NCI-H345 treated with DMSO at 0.1 percent for 48 hours (cell line): ENCODE measurements at regions not wholly inside any gene's neighbourhood (a gene's known extent, or its start where the extent isn't known, plus 50 kb on each side); places are given as distances from the start of the nearest gene placed in this dataset.
"Not testable (repeated sequence)": the region's sequence is repeated elsewhere in the genome, so short reads cannot be mapped to it uniquely, and the experiment has no call there.

Source experiments
- DNase-seq: peaks from one replicate; lab custom pipeline; 2025; ENCODE audit not compliant: unreplicated experiment; lab: John Stamatoyannopoulos, UW

DNA sequence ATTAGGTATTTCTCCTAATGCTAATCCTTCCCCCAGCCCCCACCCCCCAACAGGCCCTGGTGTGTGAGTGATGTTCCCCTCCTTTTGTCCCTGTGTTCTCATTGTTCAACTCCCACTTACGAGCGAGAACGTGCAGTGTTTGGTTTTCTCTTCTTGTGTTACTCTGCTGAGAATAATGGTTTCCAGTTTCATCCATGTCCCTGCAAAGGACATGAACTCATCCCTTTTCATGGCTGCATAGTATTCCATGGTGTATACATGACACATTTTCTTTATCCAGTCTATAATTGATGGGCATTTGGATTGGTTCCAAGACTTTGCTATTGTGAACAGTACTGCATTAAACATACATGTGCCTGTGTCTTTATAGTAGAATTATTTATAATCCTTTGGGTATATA is 138.9 kb upstream of the TMEM229A start:
- DNase-seq = not testable (repeated sequence)

DNA sequence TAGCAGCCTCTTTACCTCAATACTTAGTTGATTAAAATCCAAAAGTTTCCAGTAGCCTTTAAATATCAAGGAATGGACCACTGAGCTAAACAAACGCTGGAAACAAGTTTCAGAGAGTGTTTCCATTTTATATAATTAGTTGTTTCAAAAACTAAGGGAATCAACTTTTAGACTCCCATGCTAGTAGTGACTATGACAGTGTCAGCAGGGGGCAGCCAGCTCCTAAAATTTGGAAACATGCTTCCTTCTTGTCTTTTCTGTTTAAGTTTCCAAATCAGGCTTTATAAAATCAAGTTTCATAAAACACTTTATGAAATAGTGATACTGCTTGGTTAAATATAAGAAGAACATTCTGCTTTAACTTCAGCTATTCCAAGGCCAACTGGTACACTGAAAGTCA is 138.2 kb upstream of the TMEM229A start:
- DNase-seq = no peak

DNA sequence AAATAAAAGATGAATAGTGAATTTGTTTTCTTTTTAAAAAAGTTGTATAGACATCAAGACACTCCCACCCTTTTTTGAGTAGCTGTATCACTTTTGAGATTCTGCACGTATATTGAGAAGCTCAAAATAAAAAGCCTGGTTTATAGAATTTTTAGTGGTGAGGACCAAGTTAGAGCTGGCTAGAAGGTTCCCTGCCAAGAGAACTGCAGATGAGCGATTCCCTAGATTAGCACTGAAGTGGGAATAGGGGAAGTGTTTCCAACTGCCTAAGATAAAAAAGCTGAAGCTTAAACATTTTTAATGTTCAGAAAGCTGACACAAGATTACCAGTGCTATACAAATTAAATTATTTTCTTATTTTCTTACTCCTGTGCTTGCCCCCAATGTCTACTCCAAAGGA is 135.7 kb upstream of the TMEM229A start:
- no peak for DNase-seq

DNA sequence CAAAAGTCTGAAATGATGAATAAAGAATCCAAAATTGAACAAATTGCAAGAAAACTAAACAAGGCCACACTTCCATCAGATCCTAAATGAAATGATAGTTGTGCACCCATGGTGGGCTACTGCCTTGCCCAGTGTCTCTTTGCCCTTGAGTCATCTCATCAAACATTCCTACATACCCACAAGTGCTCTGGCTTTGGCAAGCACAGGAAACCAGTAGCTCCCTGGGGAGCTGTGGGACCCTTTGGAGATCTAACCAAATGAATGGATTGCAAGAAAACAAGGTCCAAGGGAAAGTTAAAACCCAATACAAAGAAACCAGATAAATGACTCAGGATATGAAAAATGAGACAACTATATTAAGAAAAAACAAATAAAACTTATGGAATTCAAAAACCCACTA is 129.8 kb upstream of the TMEM229A start:
- DNase-seq = no peak

DNA sequence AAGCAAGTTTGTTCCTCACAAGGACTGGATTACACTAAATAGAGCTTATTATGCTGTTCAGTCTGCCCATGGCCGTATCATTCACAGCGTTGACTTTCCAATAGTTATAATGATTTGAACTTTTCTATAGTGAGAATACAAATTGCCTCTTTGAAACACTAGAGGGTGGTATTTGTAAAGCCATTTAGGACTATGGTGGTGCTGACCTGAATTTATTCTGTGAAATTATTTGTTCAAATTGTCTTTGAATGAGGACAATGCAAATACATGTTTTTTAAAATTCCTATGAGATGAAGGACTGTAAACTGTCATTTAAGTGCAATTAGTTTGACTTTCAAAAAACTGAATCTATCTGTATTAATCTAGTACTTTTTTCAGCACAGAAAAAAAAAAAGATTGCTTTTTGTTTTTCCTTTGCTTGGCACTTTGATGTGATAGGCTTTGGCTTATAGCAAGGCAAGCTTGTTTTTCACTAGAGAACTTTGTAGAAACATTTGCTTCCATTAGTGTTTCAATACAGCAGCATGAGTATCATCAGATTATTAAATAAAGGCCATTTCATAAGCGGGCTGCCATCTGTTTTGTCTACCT is 122.7 kb upstream of the TMEM229A start:
- peak; percentile 49 for DNase-seq

DNA sequence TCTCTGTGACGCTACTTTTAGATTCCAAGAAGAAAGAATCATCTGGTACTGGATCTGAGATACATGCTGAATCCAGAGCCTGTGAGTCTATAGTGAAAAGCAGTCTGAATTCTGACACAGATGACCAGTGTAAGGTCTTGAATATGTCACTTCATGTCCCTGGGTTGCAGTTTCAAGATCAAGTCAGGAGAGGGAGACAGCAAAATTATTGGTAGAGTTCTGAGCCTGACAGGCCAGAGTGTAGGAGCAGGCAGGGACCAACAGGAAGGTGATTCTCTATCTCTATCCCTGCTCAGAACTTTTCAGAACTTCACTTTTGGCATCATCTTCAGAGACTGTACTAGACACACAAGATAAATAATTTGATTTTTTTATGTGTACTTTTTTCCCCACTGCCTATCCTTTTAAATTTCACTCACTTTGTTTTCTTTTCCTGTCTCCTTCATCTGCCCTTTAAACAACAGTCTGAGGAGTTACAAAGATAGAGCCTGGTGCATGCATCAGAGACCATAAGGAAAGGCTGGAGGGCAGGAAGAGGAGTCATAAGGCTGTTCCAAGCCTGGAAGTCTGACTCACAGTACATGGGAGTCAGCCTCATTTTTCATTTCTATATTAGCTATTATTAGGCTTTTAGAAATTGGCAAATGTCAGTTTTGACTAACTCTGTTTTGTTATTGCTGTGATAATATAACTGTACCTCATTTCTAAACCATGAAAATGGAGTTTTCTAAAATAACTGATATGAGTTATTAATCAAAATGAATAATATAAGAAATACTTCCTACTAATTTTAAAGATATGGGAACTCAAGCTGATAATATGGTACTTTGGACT is 120.2 kb upstream of the TMEM229A start:
- DNase-seq = peak; percentile 8

DNA sequence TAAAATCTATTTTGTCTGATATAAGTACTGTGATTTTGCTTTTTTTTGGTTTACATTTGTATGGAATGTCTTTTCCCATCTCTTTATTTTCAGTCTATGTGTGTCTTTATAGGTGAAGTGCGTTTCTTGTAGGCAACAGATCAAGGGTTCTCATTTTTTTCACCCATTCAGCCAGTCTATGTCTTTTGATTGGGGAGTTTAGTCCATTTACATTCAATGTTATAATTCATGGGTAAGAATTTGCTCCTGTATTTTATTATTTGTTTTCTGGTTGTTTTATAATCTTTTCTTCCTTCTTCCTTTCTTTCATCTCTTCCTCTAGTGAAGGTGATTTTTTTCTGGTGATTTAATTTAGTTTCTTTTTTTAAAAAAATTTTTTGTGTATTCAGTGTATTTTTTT is 104.8 kb upstream of the TMEM229A start:
- DNase-seq = no peak

DNA sequence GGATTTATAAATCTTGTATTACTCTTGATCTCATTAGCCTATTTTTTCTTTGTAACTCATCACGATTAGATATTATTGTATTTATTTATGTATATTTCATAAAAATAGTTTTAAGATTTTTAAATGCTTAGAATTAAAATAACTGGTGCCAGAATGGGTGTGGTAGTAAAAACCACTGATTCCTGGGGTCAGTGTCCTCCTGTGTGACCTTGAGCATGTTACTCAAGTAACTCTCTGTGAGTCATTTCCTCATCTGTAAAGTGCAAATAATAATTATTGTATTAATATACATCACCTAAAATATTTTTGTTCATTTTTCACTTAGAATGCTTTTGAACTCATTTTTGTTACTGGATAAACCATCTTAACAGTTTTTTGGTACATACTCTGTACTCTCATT is 91.3 kb upstream of the TMEM229A start:
- DNase-seq = no peak

DNA sequence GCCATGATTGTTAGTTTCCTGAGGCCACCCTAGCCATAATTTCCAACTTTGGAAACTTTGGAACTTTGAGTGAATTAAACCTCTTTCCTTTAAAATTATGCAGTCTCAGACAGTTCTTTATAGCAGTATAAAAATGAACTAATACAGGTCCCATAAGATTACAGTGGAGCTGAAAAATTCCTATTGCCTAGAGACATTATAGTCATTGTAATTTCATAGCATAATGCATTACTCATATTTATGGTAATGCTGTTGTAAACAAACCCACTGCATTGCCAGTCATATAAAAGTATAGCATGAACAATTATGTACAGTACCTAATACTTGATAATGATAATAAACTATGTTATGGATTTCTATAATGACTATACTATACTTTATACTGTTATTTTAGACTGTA is 88.0 kb upstream of the TMEM229A start:
- no peak for DNase-seq

DNA sequence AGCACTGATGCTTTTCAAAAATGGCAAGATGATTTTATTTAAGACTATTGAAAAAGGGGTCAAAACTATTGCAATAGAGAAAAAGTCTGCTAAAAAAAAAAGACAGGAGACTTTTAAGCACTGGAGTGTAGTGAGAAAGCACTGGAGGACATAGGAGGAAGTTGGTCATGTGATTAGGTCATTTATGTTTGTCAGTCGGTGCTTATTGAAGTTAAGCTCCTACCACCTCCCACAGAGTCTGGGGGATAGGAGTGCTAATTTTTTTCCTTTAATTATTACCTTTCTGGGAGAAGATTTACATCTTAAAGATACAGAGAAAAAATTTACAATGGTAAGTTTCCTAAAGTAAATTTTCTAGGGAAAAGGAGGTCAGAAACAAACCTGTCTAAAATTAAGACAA is 80.2 kb upstream of the TMEM229A start:
- DNase-seq = no peak

DNA sequence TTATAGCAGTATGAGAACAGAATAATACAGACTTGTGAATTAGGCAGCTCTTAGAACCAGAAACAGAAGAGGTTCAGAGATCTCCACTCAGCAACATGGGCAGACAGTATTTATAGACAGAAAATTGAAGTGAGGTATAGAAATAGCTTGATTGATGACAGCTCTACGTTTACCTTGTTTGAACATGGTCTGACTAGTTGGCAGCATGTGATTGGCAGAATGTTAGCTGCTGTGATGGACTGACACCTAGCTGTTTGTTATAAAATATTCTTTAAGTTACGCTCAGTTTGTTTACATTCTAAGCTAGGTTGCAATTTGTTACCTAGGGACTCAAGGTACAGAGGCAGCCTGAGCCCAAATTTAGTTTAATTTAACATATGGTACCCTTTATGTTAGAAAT is 73.7 kb upstream of the TMEM229A start:
- DNase-seq = no peak

DNA sequence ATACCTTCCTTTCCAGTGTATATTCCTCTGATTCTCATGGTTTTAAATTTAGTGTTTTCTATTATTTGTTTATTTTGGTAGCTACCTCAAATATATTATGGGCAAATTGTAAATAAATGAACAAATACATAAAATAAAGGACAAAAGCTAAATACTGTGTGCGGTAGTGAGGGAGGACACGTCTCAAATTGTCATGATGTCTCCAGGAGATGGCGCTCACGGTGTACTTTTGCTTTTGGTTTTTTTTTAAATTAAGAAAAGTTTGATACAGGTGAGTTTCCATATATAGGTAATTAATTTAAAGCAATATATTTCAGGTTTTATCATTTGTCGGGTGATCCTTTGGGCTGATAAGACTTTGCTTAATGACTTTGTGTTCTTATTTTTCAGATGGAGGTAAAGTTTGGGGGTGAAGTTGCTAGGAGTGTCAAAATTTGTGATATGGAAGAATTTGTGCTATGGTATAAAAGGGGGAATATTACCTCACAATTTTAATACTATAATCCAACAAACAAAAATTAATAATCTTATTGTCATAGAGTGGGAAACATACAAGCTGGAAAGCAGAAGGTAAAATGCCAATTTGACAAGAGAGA is 68.4 kb upstream of the TMEM229A start:
- DNase-seq = peak; percentile 4

DNA sequence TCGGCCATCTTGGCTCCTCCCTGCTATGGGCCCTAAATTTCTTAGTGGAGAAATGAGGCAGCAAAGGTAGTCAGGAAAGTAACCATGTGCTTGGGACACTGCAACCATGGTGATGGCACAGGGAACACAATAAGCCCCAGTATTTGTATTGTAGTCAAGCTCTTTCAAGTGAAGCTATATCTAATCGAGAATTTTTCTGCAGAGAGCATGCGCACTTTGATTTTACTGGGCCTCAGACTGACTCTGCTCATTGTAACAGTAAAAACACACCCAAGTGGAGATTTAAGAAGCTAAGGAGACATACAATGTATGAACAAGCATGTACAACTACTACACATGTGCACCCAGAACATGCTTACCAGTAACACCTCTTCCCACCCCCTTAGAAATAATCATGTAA is 67.3 kb upstream of the TMEM229A start:
- DNase-seq = no peak

DNA sequence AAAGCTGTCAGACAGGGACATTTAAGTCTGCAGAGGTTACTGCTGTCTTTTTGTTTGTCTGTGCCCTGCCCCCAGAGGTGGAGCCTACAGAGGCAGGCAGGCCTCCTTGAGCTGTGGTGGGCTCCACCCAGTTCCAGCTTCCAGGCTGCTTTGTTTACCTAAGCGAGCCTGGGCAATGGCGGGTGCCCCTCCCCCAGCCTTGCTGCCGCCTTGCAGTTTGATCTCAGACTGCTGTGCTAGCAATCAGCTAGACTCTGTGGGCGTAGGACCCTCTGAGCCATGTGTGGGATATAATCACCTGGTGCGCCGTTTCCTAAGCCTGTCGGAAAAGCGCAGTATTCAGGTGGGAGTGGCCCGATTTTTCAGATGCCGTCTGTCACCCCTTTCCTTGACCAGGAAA is 66.7 kb upstream of the TMEM229A start:
- not testable (repeated sequence) for DNase-seq

DNA sequence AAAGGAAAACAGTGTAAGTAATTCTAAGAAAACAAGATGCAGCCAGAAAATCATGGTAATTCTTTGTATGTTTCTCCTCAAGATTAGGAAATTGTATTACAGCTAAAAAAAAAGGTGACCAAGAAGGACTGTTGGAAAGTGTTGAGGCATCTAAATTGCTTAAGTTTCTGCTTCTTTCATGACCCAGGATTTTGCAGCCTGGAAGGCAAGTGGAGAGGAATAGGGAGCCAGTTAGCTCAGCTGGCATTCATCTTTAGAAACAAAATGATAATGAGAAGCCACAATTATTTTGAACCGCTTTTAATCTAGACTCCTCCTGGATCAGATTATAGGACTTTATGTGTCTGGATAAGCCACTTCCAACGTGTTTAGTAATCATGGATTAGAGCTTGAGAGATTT is 56.8 kb upstream of the TMEM229A start:
- no peak for DNase-seq

DNA sequence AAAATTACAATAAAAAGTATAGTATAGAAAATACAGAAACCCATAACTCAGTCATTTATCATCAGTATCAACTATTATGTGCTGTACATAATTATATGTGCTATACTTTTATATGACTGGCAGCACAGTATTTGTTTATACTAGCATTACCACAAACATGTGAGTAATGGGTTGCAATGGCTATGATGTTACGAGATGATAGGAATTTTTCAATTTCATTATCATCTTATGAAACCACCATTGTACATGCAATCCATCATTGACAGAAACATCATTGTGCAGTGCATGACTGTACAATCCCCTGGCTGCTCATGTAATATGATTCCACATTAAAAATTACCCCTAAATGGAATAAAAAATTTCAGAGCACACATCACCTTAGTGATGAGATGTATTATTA is 55.7 kb upstream of the TMEM229A start:
- DNase-seq = no peak

DNA sequence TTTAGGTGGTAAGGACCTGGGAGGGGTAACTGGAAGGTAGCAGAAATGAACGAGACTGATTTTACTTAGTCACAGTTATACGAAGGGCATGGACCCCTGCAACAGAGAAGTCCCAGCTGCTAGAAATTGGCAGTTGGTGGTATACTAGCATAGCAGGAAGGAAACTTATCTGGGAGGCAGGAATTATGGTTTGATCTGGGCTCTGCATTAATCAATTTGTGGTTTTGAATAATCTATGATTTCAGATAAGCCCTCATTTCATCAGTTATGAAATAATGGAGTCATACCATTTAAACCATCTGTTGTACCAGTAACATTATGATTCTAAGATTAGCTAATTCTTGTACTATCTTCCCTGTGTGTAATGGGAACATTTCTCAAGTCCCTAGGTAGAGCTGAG is 54.0 kb upstream of the TMEM229A start:
- DNase-seq = no peak

DNA sequence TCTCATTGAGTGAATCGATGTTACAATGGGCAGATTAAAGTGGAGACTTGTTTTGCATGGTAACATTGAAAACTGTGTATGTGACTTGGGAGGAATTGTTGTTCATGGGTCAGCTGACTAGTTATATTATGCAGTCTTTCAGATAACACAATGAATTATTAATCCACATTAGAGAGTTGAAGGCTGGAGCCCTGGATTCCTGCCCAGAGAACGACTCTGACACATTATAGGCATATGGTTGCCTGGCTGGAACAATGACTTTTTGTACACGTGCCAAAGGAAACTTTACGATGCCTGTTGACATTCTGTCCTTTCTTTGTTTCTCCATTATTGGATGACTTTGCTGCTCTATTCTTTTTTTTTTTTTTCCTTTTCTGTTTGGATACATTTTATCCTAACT is 52.3 kb upstream of the TMEM229A start:
- DNase-seq = peak; percentile 10

DNA sequence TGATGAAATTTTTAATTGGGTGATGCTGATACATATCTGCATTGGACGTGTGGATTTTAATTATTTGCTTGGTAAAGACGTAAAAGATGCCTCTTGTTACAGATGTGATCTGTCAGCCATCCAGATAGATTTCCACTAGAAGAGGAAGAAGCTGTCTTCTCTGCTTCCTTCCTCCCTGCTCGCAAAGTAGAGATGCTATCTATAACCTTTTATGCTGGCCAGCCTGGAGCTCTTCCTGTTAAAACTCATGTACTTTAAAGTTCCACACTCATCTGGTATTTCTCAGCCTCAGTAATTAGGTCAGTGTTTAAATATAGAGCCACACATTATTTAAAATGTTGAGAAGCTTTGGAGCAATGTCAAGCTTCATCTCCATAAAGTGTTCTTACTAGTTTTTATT is 51.2 kb upstream of the TMEM229A start:
- DNase-seq = no peak
